Renal cortex interstitium (tissue), 11 donors: ENCODE measurements at regions not wholly inside any gene's neighbourhood (a gene's known extent, or its start where the extent isn't known, plus 50 kb on each side); places are given as distances from the start of the nearest gene placed in this dataset.

Source experiments
- DNase-seq, 11 donors: peaks; one replicate each; pipeline ENCODE4 v3.0.0-alpha.2; 2013; ENCODE audit warnings: low read depth in 9 of 11, low spot score in 4 of 11; ENCODE audit errors: extremely low read depth in 1 of 11

DNA sequence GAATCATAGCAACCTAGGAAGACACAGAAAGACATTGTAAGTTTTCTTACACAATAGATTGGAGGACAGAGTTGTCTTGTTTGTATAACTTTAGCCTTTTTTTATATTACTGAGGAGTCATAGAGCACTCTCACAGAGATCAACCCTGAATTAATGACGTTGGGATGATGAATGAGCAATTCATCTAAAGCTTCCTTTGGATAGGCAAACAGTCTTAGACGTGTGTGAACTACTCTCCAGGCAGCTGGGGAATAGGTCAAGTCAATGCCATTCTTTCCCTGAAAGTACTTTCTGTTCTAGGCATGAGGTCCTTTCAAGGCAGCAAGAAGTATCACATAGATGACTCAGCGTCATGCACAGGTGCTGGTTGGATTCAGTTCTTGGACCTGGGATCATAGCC, 369.1 kb upstream of the NOVA1 start:
- DNase-seq: no peak

GRCh38 chr14:26974965-26975364, 377.1 kb upstream of the NOVA1 start:
- no peak for DNase-seq

DNA sequence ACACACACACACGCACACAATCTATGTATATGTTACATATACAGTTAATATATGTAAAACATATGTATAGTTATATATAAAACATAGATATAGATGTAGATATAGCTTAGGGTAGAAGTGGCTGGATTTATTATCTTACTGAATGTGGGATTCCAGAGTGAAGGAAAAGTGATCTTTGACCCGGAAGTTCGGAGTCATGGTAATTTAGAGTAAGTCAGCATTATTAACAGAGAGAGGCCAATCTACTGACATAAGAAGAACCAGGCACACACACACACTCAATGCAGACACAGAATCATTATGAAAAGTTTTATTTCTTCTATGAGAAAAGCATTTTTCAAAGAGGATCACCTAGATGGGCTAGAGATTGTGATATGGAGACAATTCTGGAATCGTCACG, 384.2 kb upstream of the NOVA1 start:
- DNase-seq: no peak

- DNase-seq: peak; percentile 22 to 64 (median 53)
These were observed 386.7 kb upstream of the NOVA1 start for GRCh38 chr14:26984311-26985177.

DNA sequence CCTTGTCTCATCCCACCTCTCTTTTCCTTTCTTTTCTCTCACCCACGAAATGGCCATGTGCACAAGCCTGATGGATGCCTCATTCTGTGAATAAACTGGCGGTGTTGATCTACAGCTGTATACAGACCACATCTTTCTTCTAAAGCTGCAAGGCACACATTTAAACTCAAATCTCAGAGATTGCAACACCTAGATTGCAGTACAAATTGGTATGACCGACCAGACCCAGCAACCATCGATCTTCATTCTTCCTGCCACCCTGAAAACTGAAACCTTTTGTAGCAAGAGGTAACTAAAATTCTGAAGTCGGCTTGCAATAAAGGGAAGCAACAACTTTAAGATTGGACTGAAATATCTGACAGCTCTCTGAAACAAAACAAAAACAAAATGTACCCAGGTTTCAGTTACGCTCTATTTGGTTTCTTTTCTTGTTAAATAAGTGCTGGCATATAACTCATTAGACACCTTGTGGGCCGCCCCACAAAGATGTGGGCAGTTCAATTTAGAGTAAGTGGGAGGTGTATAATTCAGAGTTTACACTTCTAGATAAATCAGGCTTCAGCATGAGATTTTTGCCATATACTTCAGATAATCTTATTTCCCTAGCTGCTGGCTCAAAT, 390.0 kb upstream of the NOVA1 start:
- no peak for DNase-seq

GRCh38 chr14:26990946-26991345, 393.1 kb upstream of the NOVA1 start:
- DNase-seq: no peak

DNA sequence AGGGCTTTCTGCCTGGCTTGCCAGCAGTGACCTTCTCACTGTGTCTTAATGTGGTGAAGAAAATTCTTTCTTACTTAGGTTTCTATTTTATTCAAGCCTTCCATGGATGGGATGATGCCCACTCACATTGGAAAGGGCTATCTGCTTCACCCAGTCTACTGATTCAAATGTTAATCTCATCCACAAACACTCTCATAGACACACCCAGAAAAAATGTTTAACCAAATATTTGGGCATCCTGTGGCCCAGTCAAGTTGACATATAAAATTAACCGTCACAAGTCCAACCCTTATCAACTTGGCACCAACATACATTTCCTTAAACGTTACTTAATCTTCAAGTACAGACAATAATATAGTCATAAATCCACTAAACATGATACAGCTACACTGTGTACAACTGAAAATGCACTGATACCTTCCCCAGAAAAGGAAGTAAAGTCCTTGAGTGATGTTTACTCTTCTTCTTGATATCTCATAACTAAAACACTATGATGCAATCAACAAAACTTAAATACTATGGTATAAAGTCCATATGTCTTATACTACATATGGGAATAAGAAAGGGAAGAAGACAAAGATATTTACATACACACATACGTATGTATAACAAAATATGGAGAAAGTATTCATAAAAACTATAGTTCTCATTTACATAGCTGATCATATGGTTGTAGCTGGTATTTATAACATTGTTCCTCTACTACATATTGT, 394.7 kb upstream of the NOVA1 start:
- no peak for DNase-seq

DNA sequence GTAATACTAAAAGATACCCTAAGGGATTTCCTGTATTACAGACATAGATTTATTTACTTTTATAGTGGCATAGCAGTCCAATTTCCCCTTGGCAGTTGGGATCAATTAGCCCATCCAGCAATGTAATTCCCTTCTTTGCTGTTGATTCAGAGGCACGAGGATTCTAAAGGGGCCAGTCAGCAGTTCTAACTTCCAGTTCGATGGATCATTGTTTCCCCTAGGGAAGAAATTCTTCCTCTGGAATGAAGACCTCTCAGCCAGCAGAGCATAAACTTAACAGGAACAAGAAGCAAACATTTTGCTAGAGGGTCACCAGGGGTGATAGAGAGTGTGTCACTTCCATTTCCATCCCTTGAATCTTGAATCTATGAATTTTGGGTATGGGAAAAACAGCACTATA, 395.7 kb upstream of the NOVA1 start:
- no peak for DNase-seq

DNA sequence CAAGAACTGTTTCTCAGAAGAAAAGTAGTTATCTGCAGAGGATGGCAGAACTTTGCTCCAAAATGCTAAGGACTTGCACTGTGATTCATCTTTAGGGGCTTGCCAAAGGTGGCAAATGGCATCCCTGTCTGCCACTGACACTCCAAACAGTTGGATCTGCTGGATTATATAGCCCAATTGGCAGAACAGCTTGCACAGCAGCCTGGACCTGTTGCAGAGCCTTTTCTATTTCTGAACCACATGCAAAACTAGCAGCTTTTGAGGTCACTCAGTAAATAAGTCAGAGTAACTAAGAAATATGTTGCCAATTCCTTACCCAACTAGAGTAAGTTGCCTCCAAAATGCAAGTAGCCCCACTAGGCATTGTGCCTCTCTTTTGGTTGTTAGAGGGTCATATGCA, 397.5 kb upstream of the NOVA1 start:
- DNase-seq: no peak

- DNase-seq: no peak
These were observed 398.4 kb upstream of the NOVA1 start for GRCh38 chr14:26996246-26996645.

- DNase-seq: no peak
These were observed 404.3 kb upstream of the NOVA1 start for GRCh38 chr14:27002179-27002578.

DNA sequence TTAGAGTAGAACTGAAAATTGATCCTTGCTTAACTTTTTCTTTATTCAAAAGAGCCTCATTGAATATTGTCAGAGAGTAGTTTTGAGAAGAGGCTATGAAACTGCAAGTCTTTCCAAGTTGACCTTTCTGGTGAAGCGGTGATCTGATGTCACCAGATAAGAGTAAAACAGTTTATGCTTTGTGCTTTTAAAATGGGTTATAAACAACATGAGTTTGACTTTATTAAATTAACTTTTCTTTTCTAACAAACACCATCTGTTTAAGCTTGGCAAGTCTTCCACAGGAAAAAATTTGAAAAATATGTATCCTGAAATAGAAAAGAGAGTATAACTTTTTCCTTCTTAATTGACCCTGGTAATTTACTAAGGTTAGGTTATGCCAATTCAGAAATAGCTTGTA, 408.7 kb upstream of the NOVA1 start:
- peak in 1 of 11 donors; percentile 5 for DNase-seq

DNA sequence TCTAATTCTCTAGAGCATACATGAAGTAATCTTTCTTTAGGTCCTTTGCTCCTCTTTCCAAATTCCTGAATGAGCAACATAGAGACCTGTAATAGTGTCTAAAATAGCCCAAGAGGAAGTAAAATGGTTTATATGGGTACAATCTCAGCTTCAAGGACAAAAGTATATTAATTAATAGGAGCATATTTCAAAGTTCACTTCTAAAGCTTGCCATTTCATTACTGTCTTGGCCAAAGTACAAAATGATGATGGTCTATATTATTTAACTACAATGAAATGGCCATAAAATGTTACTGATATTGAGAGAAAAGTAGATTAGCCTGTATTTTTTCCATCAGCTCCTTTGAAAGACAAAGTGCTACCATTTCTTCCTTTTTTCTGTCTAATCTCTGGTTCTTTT, 410.4 kb upstream of the NOVA1 start:
- no peak for DNase-seq

DNA sequence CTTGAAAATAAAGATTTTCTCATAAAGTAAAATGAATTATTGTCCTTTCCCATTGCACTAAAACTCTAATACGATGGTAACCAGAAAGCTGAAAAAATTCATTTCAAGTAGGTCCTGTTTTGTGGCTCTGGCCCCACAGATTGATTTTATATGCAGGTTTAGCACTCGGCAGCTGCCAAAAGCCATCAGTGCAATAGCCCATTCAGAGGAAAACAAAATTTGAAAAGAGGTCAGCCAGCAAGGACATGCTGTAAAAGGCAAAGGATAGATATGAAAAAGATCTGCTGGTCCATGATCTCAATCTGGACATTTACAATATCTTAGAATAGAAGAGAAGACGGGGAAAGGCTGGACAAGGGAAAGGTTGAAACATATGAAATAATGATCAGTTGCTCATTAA, 414.8 kb upstream of the NOVA1 start:
- no peak for DNase-seq

DNA sequence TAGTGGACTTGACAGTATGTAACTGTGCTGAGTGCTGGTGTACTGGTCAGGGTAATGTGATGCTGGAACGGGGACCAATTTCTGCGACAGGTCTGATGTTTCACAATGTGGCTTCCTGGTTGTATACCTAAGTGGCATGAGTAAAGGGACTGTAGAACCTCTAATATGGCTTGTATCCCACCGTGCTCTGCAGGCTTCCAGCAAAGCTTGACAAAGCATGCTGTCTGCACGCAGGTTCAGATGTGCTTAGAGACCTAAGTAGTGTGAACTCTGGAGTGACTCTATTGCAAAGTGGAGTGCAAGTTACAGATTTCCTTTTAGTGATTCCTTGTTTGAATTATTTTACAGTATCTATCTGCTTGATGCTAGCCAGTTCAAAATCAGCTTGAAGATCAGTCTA, 415.8 kb upstream of the NOVA1 start:
- DNase-seq: no peak

DNA sequence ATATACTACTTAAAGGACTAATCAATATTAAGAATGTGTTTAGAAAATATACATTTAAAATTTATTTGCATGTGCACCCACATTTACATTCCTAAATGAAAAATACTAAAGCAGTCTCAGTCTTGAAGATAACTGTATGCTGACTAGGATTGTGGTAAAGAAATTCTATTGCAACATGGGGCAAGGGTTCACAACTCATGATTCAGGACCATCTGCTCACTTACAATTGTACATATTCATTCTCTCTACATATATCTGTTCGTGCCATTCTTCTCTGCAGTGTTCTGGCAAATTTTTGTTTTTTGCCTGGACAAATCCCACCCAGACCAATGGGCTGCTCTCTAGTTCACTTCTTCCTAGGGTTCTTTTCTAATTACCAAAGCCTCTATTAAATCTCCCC, 417.2 kb upstream of the NOVA1 start:
- DNase-seq: no peak

DNA sequence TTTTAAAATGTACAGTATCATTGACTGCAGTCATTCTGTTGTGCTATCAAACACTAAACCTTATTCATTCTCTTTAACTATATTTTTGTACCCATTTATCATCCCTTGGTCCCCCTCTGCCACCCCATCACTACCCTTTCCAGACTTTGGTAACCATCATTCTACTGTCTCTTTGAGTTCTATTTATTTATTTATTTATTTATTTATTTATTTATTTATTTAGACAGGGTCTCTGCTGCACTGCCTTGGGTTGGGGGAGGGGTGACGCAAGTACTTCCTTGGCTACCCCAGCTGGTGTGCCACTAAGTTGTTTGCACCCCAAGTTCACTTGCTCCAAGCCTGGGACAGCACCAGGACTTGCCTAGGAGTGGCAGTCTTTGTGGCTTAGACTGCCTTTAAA, 427.8 kb upstream of the NOVA1 start:
- DNase-seq: no peak

GRCh38 chr14:27026097-27026496, 428.3 kb upstream of the NOVA1 start:
- no peak for DNase-seq

GRCh38 chr14:27040552-27040951, 442.7 kb upstream of the NOVA1 start:
- no peak for DNase-seq

GRCh38 chr14:27049701-27050100, 451.9 kb upstream of the NOVA1 start:
- peak in 7 of 11 donors; percentile 22 to 71 (median 45) for DNase-seq
